ENCODE measurements at regions not wholly inside any gene's neighbourhood (a gene's known extent, or its start where the extent isn't known, plus 50 kb on each side); places are given as distances from the start of the nearest gene placed in this dataset.

GRCh38 chr13:83297586-83298290 lies 584.5 kb downstream of the SLITRK1 start:
- DNase-seq (no peak), FAIRE-seq (no peak)
- intact Hi-C loops (cut with DNase I), result no loop called here
- Histone ChIP-seq H3K36me3 (ENCODE audit: control insufficient read depth in 2 of 3, insufficient read depth in 3 of 3, low read length in 3 of 3) (no peaks in the 10 kb centered on the region), H3K4me3 (ENCODE audit: low read length in 3 of 3) (no peak overlapping the region), H3K27me3 (ENCODE audit: control insufficient read depth, insufficient read depth, low read length) (no peaks in the 10 kb centered on the region), H3K9me3 (ENCODE audit: control insufficient read depth in 2 of 3, insufficient read depth in 1 of 3, low read length in 3 of 3) (peaks cover 0 to 3% (median 0%) of the 10 kb centered on the region in 3 donors), H3K27ac (ENCODE audit: low read depth in 2 of 2, low read length in 2 of 2) (no peak overlapping the region), H3K9ac (ENCODE audit: low read length in 3 of 3) (no peak overlapping the region), H3K4me1 (ENCODE audit: control insufficient read depth in 2 of 3, insufficient read depth in 2 of 3, low read depth in 1 of 3, low read length in 3 of 3) (no peaks in the 10 kb centered on the region)
- no peak for TF ChIP-seq CTCF (IDR thresholded peaks at IDR 0.05; ENCODE audit: borderline replicate concordance, extremely low read depth, insufficient read depth)

GRCh38 chr13:83295686-83296085 lies 586.6 kb downstream of the SLITRK1 start:
- no peak for TF ChIP-seq CTCF (IDR thresholded peaks at IDR 0.05; ENCODE audit: borderline replicate concordance, extremely low read depth, insufficient read depth)
- Histone ChIP-seq H3K4me1 (ENCODE audit: control insufficient read depth in 2 of 3, insufficient read depth in 2 of 3, low read depth in 1 of 3, low read length in 3 of 3) (no peaks in the 10 kb centered on the region), H3K27me3 (ENCODE audit: control insufficient read depth, insufficient read depth, low read length) (no peaks in the 10 kb centered on the region), H3K9me3 (ENCODE audit: control insufficient read depth in 2 of 3, insufficient read depth in 1 of 3, low read length in 3 of 3) (peaks cover 0 to 6% (median 0%) of the 10 kb centered on the region in 3 donors), H3K36me3 (ENCODE audit: control insufficient read depth in 2 of 3, insufficient read depth in 3 of 3, low read length in 3 of 3) (no peaks in the 10 kb centered on the region), H3K9ac (ENCODE audit: low read length in 3 of 3) (no peak overlapping the region), H3K4me3 (ENCODE audit: low read length in 3 of 3) (no peak overlapping the region), H3K27ac (ENCODE audit: low read depth in 2 of 2, low read length in 2 of 2) (no peak overlapping the region)
- DNase-seq (no peak), FAIRE-seq (no peak)
- intact Hi-C loops (cut with DNase I), result no loop called here

- H3K4me3 ChIP-seq (ENCODE audit: low read length in 3 of 3), result no peak overlapping the region
- no peak overlapping the region for H3K27ac ChIP-seq (ENCODE audit: low read depth in 2 of 2, low read length in 2 of 2)
- intact Hi-C loops (cut with DNase I), result no loop called here
- no peaks in the 10 kb centered on the region for H3K9me3 ChIP-seq (ENCODE audit: control insufficient read depth in 2 of 3, insufficient read depth in 1 of 3, low read length in 3 of 3)
- TF ChIP-seq CTCF (IDR thresholded peaks at IDR 0.05; ENCODE audit: borderline replicate concordance, extremely low read depth, insufficient read depth), result no peak
- no peak overlapping the region for H3K9ac ChIP-seq (ENCODE audit: low read length in 3 of 3)
- no peaks in the 10 kb centered on the region for H3K4me1 ChIP-seq (ENCODE audit: control insufficient read depth in 2 of 3, insufficient read depth in 2 of 3, low read depth in 1 of 3, low read length in 3 of 3)
- FAIRE-seq, result no peak
- H3K27me3 ChIP-seq (ENCODE audit: control insufficient read depth, insufficient read depth, low read length), result no peaks in the 10 kb centered on the region
- no peaks in the 10 kb centered on the region for H3K36me3 ChIP-seq (ENCODE audit: control insufficient read depth in 2 of 3, insufficient read depth in 3 of 3, low read length in 3 of 3)
- no peak for DNase-seq
These were observed 595.5 kb downstream of the SLITRK1 start for GRCh38 chr13:83286737-83287136.

GRCh38 chr13:83281654-83282053 lies 600.6 kb downstream of the SLITRK1 start:
- H3K27me3 ChIP-seq (ENCODE audit: control insufficient read depth, insufficient read depth, low read length), result no peaks in the 10 kb centered on the region
- no peaks in the 10 kb centered on the region for H3K36me3 ChIP-seq (ENCODE audit: control insufficient read depth in 2 of 3, insufficient read depth in 3 of 3, low read length in 3 of 3)
- H3K4me1 ChIP-seq (ENCODE audit: control insufficient read depth in 2 of 3, insufficient read depth in 2 of 3, low read depth in 1 of 3, low read length in 3 of 3), result no peaks in the 10 kb centered on the region
- intact Hi-C loops (cut with DNase I), result no loop called here
- no peaks in the 10 kb centered on the region for H3K9me3 ChIP-seq (ENCODE audit: control insufficient read depth in 2 of 3, insufficient read depth in 1 of 3, low read length in 3 of 3)
- FAIRE-seq, result no peak
- no peak overlapping the region for H3K4me3 ChIP-seq (ENCODE audit: low read length in 3 of 3)
- no peak for DNase-seq
- H3K27ac ChIP-seq (ENCODE audit: low read depth in 2 of 2, low read length in 2 of 2), result no peak overlapping the region
- TF ChIP-seq CTCF (IDR thresholded peaks at IDR 0.05; ENCODE audit: borderline replicate concordance, extremely low read depth, insufficient read depth), result no peak
- no peak overlapping the region for H3K9ac ChIP-seq (ENCODE audit: low read length in 3 of 3)
